Gastrocnemius medialis (tissue), 4 donors: ENCODE measurements at regions not wholly inside any gene's neighbourhood (a gene's known extent, or its start where the extent isn't known, plus 50 kb on each side); places are given as distances from the start of the nearest gene placed in this dataset.

Source experiments
- ATAC-seq, 2 donors: fragments of 150-250 bp; one replicate each; pipeline ENCODE4 v1.9.1; 2016
- DNase-seq, 2 donors: peaks; one replicate each; pipeline ENCODE4 v3.0.0-alpha.2; 2019
- H3K27ac ChIP-seq, 4 donors: fragments of 200-600 bp; sonication (generic); 1 replicate in 1 of 4; 2 replicates in 3 of 4; pipeline ENCODE4 v1.5.1; 2016 to 2018; ENCODE audit warnings: mild to moderate bottlenecking in 2 of 4, moderate library complexity in 1 of 4
- H3K27me3 ChIP-seq, 3 donors: fragments of 200-600 bp; sonication (generic) in 2 of 3; 1 replicate in 1 of 3; 2 replicates in 2 of 3; pipeline versions ENCODE4 v1.5.1 to v1.6.0; 2016 to 2019; ENCODE audit warnings: mild to moderate bottlenecking in 1 of 3, moderate library complexity in 1 of 3
- H3K36me3 ChIP-seq, 2 donors: fragments of 200-600 bp; sonication (generic) in 1 of 2; one replicate each; pipeline ENCODE4 v1.5.1; 2017 to 2018
- H3K4me1 ChIP-seq, 2 donors: fragments of 200-600 bp; sonication (generic) in 1 of 2; one replicate each; pipeline ENCODE4 v1.5.1; 2016 to 2017; ENCODE audit warnings: mild to moderate bottlenecking in 2 of 2
- H3K4me3 ChIP-seq, 4 donors: fragments of 200-600 bp; sonication (generic) in 3 of 4; 1 replicate in 1 of 4; 2 replicates in 3 of 4; pipeline ENCODE4 v1.5.1; 2016 to 2019; ENCODE audit warnings: mild to moderate bottlenecking in 2 of 4
- H3K9me3 ChIP-seq, 3 donors: fragments of 200-600 bp; sonication (generic) in 2 of 3; 1 replicate in 1 of 3; 2 replicates in 2 of 3; pipeline ENCODE4 v1.5.1; 2016 to 2019
- POLR2A ChIP-seq, 2 donors: fragments of 450-650 bp; IDR thresholded peaks; one replicate each; pipeline ENCODE4 v1.6.1; 2017; ENCODE audit warnings: antibody characterized with exemption in 2 of 2, mild to moderate bottlenecking in 2 of 2, moderate library complexity in 2 of 2
- in situ Hi-C, 4 donors: fragments of 200-750 bp; cut with MboI; loops; one replicate each; pipeline versions ENCODE4 v1.15.0 to v1.8.0; 2017; ENCODE audit warnings: low sequenced_read_pairs in 4 of 4
- intact Hi-C: fragments of 100-400 bp; cut with DNase I; formaldehyde crosslinking; loops from one replicate; pipeline ENCODE4 v1.15.1; 2023; ENCODE audit warnings: low total_unique reads
- TF ChIP-seq, protein P1 (sequence below), 5 experiments: fragments of 450-650 bp in 3 of 5; fragments of 200-600 bp in 2 of 5; sonication (generic) in 2 of 5; IDR thresholded peaks in 4 of 5; conservative IDR thresholded peaks in 1 of 5; 1 replicate in 4 of 5; 2 replicates in 1 of 5; pipeline ENCODE4 v1.5.1; 2016 to 2019; ENCODE audit warnings: antibody characterized with exemption in 5 of 5, mild to moderate bottlenecking in 3 of 5, moderate library complexity in 3 of 5

DNA sequence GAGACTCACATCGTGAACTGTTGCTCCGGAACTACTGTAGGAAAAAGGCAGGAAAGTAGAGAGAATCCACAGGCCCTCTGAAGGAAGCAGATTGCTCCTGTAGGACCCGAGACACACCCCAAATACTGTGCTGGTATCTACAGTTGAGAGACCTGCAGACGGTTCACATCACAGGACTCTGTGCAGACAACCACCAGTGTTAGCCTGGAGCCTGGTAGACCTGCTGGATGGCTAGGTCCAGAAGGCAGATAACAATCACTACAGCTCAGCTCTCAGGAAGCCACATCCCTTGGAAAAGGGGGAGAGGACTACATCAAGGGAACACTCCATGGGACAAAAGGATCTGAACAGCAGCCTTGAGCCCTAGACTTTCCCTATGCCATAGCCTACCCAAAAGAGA lies 311.8 kb upstream of the PRKCQ start:
- ATAC-seq (no peak), DNase-seq (no peak)
- H3K4me3 ChIP-seq, result no peak overlapping the region
- H3K27me3 ChIP-seq, result no peaks in the 10 kb centered on the region
- in situ Hi-C loops (no loop called here), intact Hi-C loops (no loop called here)
- H3K36me3 ChIP-seq, result no peaks in the 10 kb centered on the region
- H3K27ac ChIP-seq, result no peak overlapping the region
- no peaks in the 10 kb centered on the region for H3K9me3 ChIP-seq
- no peaks in the 10 kb centered on the region for H3K4me1 ChIP-seq
- no peak for TF ChIP-seq POLR2A (IDR thresholded peaks at IDR 0.05)
- TF ChIP-seq, protein P1, sequence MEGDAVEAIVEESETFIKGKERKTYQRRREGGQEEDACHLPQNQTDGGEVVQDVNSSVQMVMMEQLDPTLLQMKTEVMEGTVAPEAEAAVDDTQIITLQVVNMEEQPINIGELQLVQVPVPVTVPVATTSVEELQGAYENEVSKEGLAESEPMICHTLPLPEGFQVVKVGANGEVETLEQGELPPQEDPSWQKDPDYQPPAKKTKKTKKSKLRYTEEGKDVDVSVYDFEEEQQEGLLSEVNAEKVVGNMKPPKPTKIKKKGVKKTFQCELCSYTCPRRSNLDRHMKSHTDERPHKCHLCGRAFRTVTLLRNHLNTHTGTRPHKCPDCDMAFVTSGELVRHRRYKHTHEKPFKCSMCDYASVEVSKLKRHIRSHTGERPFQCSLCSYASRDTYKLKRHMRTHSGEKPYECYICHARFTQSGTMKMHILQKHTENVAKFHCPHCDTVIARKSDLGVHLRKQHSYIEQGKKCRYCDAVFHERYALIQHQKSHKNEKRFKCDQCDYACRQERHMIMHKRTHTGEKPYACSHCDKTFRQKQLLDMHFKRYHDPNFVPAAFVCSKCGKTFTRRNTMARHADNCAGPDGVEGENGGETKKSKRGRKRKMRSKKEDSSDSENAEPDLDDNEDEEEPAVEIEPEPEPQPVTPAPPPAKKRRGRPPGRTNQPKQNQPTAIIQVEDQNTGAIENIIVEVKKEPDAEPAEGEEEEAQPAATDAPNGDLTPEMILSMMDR (IDR thresholded peaks at IDR 0.05 in 4 of 5, conservative IDR thresholded peaks at IDR 0.05 in 1 of 5), result no peak

DNA sequence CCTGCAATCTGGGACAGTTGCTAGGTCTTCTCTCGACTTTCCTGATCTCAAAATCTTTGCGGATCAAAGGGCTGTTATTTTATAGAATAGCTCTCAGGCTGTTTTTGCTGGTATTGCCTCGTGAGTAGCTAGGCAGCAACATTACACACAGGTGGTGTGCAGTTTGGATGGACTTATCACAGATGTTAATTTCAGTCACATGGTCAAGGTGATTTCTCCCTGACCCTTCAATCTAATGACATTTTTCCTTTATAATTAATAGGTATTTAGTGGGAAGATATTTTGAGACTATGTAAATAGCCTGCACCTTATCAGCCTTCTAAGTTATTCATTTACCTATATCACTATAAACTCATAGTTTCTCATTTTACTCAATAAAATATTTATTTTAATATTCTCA lies 309.6 kb upstream of the PRKCQ start:
- Histone ChIP-seq H3K36me3 (no peaks in the 10 kb centered on the region), H3K9me3 (no peaks in the 10 kb centered on the region), H3K27ac (no peak overlapping the region), H3K4me3 (no peak overlapping the region), H3K4me1 (no peaks in the 10 kb centered on the region), H3K27me3 (no peaks in the 10 kb centered on the region)
- no peak for DNase-seq
- intact Hi-C loops, result no loop called here
- ATAC-seq, result no peak
- TF ChIP-seq POLR2A (IDR thresholded peaks at IDR 0.05), result no peak
- TF ChIP-seq, protein P1 (IDR thresholded peaks at IDR 0.05 in 4 of 5, conservative IDR thresholded peaks at IDR 0.05 in 1 of 5), result no peak
- in situ Hi-C loops, result no loop called here

DNA sequence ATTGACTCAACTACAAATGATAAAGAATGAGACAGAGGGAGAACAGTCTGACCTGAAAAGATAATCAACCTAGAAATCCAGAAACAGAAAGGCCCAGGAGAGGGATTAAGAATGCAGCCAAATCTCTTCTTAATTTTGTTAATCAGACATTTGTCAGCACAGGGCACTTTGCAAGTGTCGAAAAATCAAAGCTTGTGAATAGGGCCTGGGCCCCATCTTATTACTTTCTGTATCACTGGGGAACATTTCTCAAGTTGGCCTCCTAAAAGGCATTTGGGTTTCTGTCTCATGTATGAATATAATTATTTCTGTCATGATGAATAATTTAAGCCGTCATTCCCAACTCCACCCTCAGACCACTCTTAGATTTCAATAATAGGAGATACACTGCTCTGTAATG lies 308.4 kb upstream of the PRKCQ start:
- no peaks in the 10 kb centered on the region for H3K4me1 ChIP-seq
- H3K4me3 ChIP-seq, result no peak overlapping the region
- no peak for ATAC-seq
- no peak overlapping the region for H3K27ac ChIP-seq
- no peaks in the 10 kb centered on the region for H3K27me3 ChIP-seq
- H3K9me3 ChIP-seq, result no peaks in the 10 kb centered on the region
- H3K36me3 ChIP-seq, result no peaks in the 10 kb centered on the region
- in situ Hi-C loops (no loop called here), intact Hi-C loops (no loop called here)
- no peak for DNase-seq
- TF ChIP-seq POLR2A (IDR thresholded peaks at IDR 0.05), result no peak
- TF ChIP-seq, protein P1 (IDR thresholded peaks at IDR 0.05 in 4 of 5, conservative IDR thresholded peaks at IDR 0.05 in 1 of 5), result no peak

DNA sequence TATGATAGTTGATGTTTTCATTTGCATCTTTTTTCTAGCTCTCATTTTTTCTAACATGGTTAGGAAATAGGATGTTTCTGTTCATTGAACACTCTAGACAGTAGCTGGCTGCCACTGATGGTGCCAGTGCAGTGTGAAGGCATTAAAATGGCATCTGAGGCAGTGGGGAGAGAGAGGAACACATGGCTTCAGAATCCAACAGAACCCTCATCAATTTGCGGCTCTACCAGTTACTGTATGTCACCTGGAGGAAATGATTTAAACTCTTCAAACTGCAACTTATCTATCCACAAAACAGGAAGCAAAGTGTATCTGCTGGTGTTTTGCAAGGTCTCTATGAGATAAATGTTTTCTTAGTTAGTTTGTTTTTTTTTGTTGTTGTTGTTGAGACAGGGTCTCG lies 305.2 kb upstream of the PRKCQ start:
- Histone ChIP-seq H3K9me3 (no peaks in the 10 kb centered on the region), H3K27me3 (no peaks in the 10 kb centered on the region), H3K36me3 (no peaks in the 10 kb centered on the region), H3K4me1 (no peaks in the 10 kb centered on the region), H3K27ac (no peak overlapping the region), H3K4me3 (no peak overlapping the region)
- intact Hi-C loops, result no loop called here
- DNase-seq (no peak), ATAC-seq (no peak)
- in situ Hi-C loops, result no loop called here
- TF ChIP-seq, protein P1 (IDR thresholded peaks at IDR 0.05 in 4 of 5, conservative IDR thresholded peaks at IDR 0.05 in 1 of 5), result no peak

DNA sequence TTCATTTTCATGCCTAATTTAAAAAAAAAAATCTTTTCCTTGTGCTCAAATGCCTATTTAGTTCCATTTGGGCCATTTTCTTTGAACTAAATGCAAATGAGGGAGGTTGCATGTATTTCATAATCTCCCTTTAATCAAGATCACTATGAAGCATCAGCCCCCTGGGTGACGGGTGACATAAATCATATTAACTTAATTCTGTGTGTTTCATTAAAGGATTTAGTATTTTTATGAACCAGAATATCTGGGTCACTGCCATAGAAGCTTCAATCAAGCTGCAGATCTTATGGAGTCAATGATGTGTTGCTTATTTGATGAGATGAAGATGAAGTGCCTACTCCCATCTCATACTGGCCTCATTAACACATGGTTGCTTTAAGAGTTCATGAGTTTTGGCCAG lies 301.9 kb upstream of the PRKCQ start:
- no peak for ATAC-seq
- no peak for DNase-seq
- no peaks in the 10 kb centered on the region for H3K9me3 ChIP-seq
- H3K4me1 ChIP-seq, result peaks cover 8 to 10% of the 10 kb centered on the region in 2 donors
- no peaks in the 10 kb centered on the region for H3K36me3 ChIP-seq
- peaks cover 0 to 7% (median 0%) of the 10 kb centered on the region in 3 donors for H3K27me3 ChIP-seq
- intact Hi-C loops, result no loop called here
- H3K4me3 ChIP-seq, result no peak overlapping the region
- no peak overlapping the region for H3K27ac ChIP-seq
- no peak for TF ChIP-seq POLR2A (IDR thresholded peaks at IDR 0.05)
- TF ChIP-seq, protein P1 (IDR thresholded peaks at IDR 0.05 in 4 of 5, conservative IDR thresholded peaks at IDR 0.05 in 1 of 5), result no peak
- in situ Hi-C loops, result no loop called here
